SK-MEL-5 (cell line): ENCODE measurements at regions not wholly inside any gene's neighbourhood (a gene's known extent, or its start where the extent isn't known, plus 50 kb on each side); places are given as distances from the start of the nearest gene placed in this dataset.

ENCODE experiments used
- DNase-seq: peaks from one replicate; pipeline ENCODE4 v3.0.0-alpha.2; 2016; ENCODE audit warnings: low read depth, low spot score
- in situ Hi-C: cut with HindIII; loops from 2 replicates; pipeline ENCODE4 v1.10.0; 2016; ENCODE audit warnings: low sequenced_read_pairs, high pct_unique_total_duplicates, low pct_unique_long_range_greater_than_20kb

DNA sequence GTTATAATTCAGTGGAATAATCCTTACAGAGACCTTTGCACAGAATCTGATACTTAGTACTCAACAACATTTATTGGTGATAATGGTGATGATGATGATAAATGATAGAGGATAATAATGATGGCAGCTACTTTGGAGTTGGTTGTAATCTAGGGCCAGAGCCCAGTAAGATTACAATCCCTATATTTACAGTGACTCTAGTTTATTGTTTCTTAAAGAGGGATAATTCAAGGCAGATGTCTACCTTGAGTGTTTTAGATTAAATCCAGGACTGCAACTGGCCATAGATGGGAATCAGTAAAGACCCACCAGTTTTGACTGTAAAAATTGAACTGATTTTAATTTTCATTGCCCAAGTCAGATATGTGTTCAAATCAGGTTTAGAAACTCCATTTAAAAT, 813.9 kb upstream of the CNTNAP5 start:
- in situ Hi-C loops = no loop called here
- no peak for DNase-seq

DNA sequence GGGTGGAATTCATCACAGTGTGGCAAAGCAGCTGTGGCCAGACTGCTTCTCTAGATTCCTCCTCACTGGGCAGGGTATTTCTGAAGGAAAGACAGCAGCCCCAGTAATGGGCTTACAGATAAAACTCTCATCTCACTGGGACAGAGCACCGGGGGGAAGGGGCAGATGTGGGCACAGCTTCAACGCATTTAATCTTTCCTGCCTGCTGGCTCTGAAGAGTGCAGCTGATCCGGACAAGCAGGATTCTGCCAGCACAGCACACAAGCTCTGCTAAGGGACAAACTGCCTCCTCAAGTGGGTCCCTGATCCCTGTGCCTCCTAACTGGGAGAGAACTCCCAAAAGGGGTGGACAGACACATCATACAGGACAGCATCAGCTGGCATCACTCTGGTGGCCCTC, 779.9 kb upstream of the CNTNAP5 start:
- DNase-seq = no peak
- in situ Hi-C loops = no loop called here

DNA sequence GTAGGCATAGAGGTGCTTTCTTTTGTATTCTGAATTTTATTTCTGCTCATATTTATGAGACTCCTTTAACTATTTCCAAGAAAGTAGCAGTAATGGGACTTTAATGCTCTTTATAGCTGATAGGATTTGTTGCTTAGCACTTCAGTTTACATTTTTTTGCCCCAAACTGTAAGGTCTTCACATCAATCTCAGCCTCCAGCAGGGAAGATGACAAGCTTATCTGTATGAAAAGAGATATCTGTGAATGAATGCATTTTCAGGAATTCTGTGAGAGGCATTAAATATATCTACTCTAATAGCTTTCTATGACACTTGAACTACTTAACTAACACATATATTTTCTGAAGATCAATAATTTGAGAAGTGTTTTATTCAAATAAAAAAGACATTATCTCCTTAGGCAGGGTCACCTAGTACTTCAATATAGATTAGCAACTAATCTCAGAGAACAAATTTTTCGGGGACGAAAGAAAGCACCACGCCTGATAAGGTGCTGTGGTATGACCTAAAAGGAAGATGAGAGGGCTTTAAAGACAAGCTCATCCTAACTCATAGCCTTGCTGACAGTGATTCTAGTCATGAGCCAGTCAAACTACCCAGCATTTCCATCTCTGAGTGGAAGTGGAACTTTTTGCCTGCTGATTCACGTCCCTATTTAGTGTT, 766.1 kb upstream of the CNTNAP5 start:
- in situ Hi-C loops = no loop called here

DNA sequence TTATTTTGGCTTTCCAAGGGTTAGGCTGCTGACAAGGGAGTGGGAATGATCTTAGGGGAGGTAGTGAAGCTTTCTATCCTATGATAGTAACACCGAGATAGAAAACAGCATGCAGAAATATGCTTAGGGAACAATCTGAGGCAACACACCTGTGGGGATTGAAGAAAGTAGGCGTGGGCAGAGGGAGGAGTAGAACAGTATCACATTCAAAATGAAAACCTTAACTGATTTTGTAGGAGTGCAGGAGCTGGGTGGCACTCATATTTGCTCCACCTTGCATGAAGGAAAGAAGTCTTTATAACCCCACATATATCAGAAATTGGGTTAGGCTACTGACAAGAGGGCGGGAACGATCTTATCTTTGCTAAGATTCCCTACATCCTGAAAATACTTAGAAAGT, 762.2 kb upstream of the CNTNAP5 start:
- DNase-seq = no peak
- in situ Hi-C loops = no loop called here

More for the DNA sequence above, 766.1 kb upstream of the CNTNAP5 start:
- no peak for DNase-seq

DNA sequence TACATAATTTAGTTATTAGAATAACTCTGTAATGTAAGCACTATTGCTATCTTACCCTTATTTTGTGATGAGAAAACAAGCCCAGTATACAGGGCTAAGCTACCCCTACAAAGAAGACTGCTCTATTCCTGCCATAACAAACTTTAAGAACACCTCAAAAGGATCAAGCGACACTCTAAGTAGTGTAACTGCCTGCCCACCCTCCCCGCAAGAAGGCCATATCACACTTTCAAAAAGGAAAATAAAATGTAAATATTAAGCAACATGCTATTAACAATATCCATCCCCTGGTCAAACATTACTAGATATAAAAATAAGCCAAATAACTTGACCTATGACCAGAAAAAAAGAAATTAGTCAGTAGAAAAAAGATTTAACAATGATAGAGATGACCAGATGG, 741.7 kb upstream of the CNTNAP5 start:
- in situ Hi-C loops = no loop called here
- DNase-seq = no peak

DNA sequence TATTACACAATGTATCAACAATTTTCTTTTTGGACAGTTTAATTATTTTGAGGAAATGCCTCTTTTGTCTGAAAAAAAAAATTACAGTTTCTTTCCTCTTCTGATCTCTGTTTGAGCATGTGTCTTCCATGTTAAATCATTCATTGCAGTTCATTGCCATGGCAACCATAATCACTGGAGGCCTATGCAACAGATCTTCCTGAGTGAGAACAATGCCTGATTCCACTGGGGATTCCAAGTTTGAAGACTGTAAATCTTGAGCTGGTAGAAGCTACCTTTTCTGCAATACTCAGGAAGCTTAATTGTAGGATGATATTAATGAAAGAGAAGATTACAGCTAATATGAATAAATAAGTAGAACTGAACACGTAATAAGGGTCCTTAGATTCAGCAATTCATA, 721.4 kb upstream of the CNTNAP5 start:
- in situ Hi-C loops = no loop called here
- DNase-seq = no peak
